ENCODE measurements at regions not wholly inside any gene's neighbourhood (a gene's known extent, or its start where the extent isn't known, plus 50 kb on each side); places are given as distances from the start of the nearest gene placed in this dataset.

DNA sequence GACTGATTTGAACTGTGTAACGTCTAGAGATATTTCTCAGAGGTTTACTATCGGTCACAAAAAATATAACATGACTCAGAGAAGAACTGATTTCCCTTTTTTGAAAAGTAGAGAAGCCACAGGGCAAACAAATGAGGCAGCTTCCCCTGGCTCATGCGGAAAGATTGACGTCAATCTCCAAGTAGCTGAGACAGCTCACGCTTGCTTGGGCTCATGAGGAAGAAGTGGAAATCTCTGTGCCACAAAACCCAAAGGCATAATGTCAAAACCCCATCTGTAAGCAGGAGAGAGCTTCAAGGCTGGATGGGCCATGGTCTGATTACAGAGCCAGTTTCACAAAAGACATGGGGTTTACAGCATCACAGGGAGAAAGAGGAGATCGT is 188.1 kb downstream of the ARL4C start:
- DNase-seq (ENCODE audit: low read depth, low spot score), result peak; percentile 63
- CTCF ChIA-PET, result no interaction called here

DNA sequence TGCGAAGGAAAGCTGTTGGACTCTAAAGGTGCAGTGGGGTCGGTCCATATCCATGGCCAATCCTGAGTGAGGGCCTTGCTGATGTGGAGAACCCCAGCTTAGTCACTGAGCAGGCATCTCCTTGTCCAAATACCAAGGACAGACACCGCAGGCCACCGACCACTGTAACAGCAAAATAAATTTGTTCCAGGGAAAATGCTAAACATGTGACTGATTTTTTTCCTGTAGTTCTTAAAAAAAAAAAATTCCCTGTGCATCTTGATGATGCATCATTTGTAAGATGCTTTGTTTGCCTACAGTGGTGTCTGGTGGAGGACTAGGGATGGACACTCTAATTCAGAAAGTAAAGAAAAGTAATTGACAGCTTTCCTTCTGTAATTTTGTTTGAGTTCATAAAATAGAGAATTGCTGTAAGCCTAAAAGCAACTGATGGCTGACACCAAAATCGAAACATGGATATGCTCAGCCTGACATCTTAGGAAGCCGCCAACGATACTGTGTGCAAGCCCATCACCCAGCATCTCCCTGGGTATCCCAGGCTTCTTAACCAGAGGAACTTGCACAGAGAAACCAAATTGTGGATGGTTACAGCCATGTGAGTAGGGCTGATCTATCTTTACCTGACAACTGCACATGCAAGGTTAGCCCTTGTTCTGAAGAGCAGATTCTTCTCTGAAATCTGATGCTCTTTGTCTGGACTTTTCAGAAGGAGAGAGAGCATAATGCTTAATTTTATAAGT is 188.6 kb downstream of the ARL4C start:
- peak overlapping the region; percentile 79 for H3K27ac ChIP-seq (ENCODE audit: low read depth, low read length)
- peaks cover 2% of the 10 kb centered on the region; the same call in 1 of the 2 replicates for H3K9me3 ChIP-seq (ENCODE audit: control insufficient read depth, insufficient read depth, low read length)
- no peaks in the 10 kb centered on the region for H3K27me3 ChIP-seq (ENCODE audit: control insufficient read depth, insufficient read depth, low read length)
- TF ChIP-seq CTCF (IDR thresholded peaks at IDR 0.05; ENCODE audit: low read depth, low read length), result peak; percentile 20
- ChIA-PET CTCF (no interaction called here), POLR2A (no interaction called here)
- H3K4me3 ChIP-seq (ENCODE audit: low read depth, low read length), result no peak overlapping the region
- no peak for DNase-seq (ENCODE audit: low read depth, low spot score)

More for the DNA sequence above, 188.1 kb downstream of the ARL4C start:
- H3K4me3 ChIP-seq (ENCODE audit: low read depth, low read length), result no peak overlapping the region
- no peaks in the 10 kb centered on the region for H3K27me3 ChIP-seq (ENCODE audit: control insufficient read depth, insufficient read depth, low read length)
- POLR2A ChIA-PET, result no interaction called here
- H3K9me3 ChIP-seq (ENCODE audit: control insufficient read depth, insufficient read depth, low read length), result peaks cover 2% of the 10 kb centered on the region; the same call in 1 of the 2 replicates
- no peak for TF ChIP-seq CTCF (IDR thresholded peaks at IDR 0.05; ENCODE audit: low read depth, low read length)
- H3K27ac ChIP-seq (ENCODE audit: low read depth, low read length), result peak overlapping the region; percentile 57

DNA sequence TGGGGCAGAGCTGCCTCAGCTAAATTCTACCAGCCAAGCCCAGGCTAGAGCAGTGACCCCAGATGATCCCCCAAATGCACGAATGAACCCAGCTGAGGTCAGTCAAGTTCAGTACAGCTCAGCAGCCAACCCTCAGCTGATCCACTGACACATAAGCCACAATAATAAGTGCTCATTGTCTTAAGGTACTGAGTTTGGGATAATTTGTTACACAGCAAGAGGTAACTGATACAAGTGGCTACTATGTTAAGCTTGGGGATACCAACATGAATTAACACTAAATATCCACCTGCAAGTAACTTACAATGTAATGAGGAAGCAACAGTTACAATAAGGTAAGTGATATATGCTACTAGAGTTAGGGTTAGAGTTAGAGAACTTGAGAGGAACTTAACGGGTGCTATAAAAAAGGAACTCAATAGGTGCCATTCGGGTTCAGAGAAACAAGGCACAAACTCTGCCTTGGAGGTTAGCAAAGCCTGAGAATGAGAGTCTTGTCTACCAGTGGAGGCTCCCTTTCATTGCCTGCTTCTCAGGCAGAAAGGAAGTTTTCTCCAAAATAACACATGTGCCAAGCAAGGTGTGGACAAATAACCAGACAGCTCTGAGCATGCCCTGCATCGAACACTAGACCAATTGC is 189.4 kb downstream of the ARL4C start:
- DNase-seq (ENCODE audit: low read depth, low spot score), result no peak
- ChIA-PET CTCF (no interaction called here), POLR2A (no interaction called here)
- H3K27ac ChIP-seq (ENCODE audit: low read depth, low read length), result no peak overlapping the region
- H3K4me3 ChIP-seq (ENCODE audit: low read depth, low read length), result no peak overlapping the region
- no peak for TF ChIP-seq CTCF (IDR thresholded peaks at IDR 0.05; ENCODE audit: low read depth, low read length)
- H3K27me3 ChIP-seq (ENCODE audit: control insufficient read depth, insufficient read depth, low read length), result no peaks in the 10 kb centered on the region
- peaks cover 2% of the 10 kb centered on the region; the same call in 1 of the 2 replicates for H3K9me3 ChIP-seq (ENCODE audit: control insufficient read depth, insufficient read depth, low read length)

GRCh38 chr2:234306426-234307173 is 190.3 kb downstream of the ARL4C start:
- Histone ChIP-seq H3K9me3 (ENCODE audit: control insufficient read depth, insufficient read depth, low read length) (peaks cover 2% of the 10 kb centered on the region; the same call in 1 of the 2 replicates), H3K27ac (ENCODE audit: low read depth, low read length) (no peak overlapping the region), H3K4me3 (ENCODE audit: low read depth, low read length) (no peak overlapping the region), H3K27me3 (ENCODE audit: control insufficient read depth, insufficient read depth, low read length) (no peaks in the 10 kb centered on the region)
- ChIA-PET CTCF (no interaction called here), POLR2A (no interaction called here)
- TF ChIP-seq CTCF (IDR thresholded peaks at IDR 0.05; ENCODE audit: low read depth, low read length), result no peak
- no peak for DNase-seq (ENCODE audit: low read depth, low spot score)

DNA sequence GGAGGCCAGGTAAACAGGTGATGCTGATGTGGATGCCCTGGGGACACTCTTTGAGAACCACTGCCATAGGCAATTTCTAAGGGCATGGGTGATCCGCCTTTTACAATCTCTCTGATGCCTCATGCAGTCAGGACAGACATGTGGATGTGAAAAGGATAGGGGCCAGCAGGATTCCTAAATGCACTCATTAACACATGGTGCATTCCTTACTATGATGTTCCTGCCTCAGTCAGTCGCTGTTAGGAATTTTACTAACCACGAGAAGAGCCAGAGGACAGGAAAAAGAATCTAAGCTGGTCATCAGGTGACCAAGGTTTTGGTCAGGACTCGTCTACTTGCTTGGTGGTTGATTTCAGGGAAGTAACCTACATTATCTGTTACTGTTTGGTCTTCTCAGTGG is 191.0 kb downstream of the ARL4C start:
- TF ChIP-seq CTCF (IDR thresholded peaks at IDR 0.05; ENCODE audit: low read depth, low read length), result no peak
- DNase-seq (ENCODE audit: low read depth, low spot score), result no peak
- ChIA-PET POLR2A (no interaction called here), CTCF (no interaction called here)
- no peaks in the 10 kb centered on the region for H3K27me3 ChIP-seq (ENCODE audit: control insufficient read depth, insufficient read depth, low read length)
- peaks cover 2% of the 10 kb centered on the region; the same call in 1 of the 2 replicates for H3K9me3 ChIP-seq (ENCODE audit: control insufficient read depth, insufficient read depth, low read length)
- H3K27ac ChIP-seq (ENCODE audit: low read depth, low read length), result no peak overlapping the region
- H3K4me3 ChIP-seq (ENCODE audit: low read depth, low read length), result no peak overlapping the region
